Adrenal gland (tissue), 5 donors: ENCODE measurements at regions not wholly inside any gene's neighbourhood (a gene's known extent, or its start where the extent isn't known, plus 50 kb on each side); places are given as distances from the start of the nearest gene placed in this dataset.

ENCODE experiments used
- CTCF ChIP-seq, 6 experiments: fragments of 450-650 bp in 4 of 6; fragments of 200-600 bp in 2 of 6; sonication (generic) in 1 of 6; IDR thresholded peaks; 1 replicate in 5 of 6; 2 replicates in 1 of 6; pipeline versions ENCODE4 v1.5.1 to v1.8.0; 2016 to 2021; ENCODE audit warnings: antibody characterized with exemption in 6 of 6, mild to moderate bottlenecking in 2 of 6, moderate library complexity in 1 of 6
- POLR2A ChIP-seq, 2 donors: fragments of 450-650 bp; IDR thresholded peaks; one replicate each; pipeline ENCODE4 v1.6.1; 2017; ENCODE audit warnings: antibody characterized with exemption in 2 of 2, mild to moderate bottlenecking in 2 of 2, moderate library complexity in 1 of 2
- donor health status: DM: no; HTN: no; CAD: no.

GRCh38 chr12:91801048-91801447, 344.6 kb downstream of the BTG1 start:
- TF ChIP-seq POLR2A (IDR thresholded peaks at IDR 0.05) (no peak), CTCF (IDR thresholded peaks at IDR 0.05) (no peak)
